Fibroblast of the aortic adventitia (primary cell): ENCODE measurements at regions not wholly inside any gene's neighbourhood (a gene's known extent, or its start where the extent isn't known, plus 50 kb on each side); places are given as distances from the start of the nearest gene placed in this dataset.
A peak's percentile ranks its signal among the peaks of the same experiment; 100 is the strongest.

ENCODE experiments used
- DNase-seq: peaks from one replicate; pipeline ENCODE4 v3.0.0-alpha.2; 2010; ENCODE audit warnings: low read depth
- H3K4me3 ChIP-seq: 2 replicates; pipeline ENCODE4 v1.5.1; 2011; ENCODE audit warnings: low read depth, mild to moderate bottlenecking, control low read depth, low read length, moderate library complexity
- CTCF ChIP-seq: IDR thresholded peaks from 2 replicates; pipeline ENCODE4 v1.5.1; 2011; ENCODE audit warnings: mild to moderate bottlenecking, low read length, control low read depth, inconsistent platforms; ENCODE audit not compliant: insufficient read depth

GRCh38 chr1:36613721-36614120 is 131.0 kb upstream of the CSF3R start:
- no peak overlapping the region for H3K4me3 ChIP-seq
- no peak for TF ChIP-seq CTCF
- DNase-seq, result no peak

DNA sequence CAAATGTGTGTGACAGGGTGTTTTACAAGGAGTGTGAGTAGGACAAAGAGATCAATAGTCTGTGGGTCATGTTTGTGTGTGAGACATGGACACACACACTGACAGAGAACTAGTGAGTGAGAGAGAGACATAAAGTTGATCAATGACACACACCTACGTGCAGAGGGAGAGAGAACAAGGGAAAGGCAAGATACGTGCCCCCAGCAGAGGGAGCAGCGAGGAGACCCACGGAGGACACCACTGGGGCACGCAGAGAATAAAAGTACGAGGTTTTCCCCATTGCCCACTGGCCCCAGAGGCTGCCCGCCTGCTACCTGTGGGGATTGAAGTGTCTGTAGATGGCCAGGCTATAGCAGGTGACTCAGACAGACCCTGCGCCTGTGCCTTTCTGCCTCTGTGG is 130.2 kb upstream of the CSF3R start:
- no peak for DNase-seq
- no peak for TF ChIP-seq CTCF
- no peak overlapping the region for H3K4me3 ChIP-seq

- no peak for TF ChIP-seq CTCF
- no peak for DNase-seq
- no peak overlapping the region for H3K4me3 ChIP-seq
Observed at GRCh38 chr1:36612121-36612520, 129.4 kb upstream of the CSF3R start.

GRCh38 chr1:36609241-36610027 is 126.7 kb upstream of the CSF3R start:
- TF ChIP-seq CTCF, result peak; percentile 63
- H3K4me3 ChIP-seq, result no peak overlapping the region
- DNase-seq, result peak; percentile 47

- no peak overlapping the region for H3K4me3 ChIP-seq
- TF ChIP-seq CTCF, result no peak
- DNase-seq, result no peak
Observed at GRCh38 chr1:36608272-36608671, 125.6 kb upstream of the CSF3R start.

GRCh38 chr1:36607263-36607651 is 124.5 kb upstream of the CSF3R start:
- no peak overlapping the region for H3K4me3 ChIP-seq
- DNase-seq, result no peak
- TF ChIP-seq CTCF, result no peak
